CD4-positive, alpha-beta T cell treated with Interleukin-15 for 4 hours (primary cell): ENCODE measurements at regions not wholly inside any gene's neighbourhood (a gene's known extent, or its start where the extent isn't known, plus 50 kb on each side); places are given as distances from the start of the nearest gene placed in this dataset.
A peak's percentile ranks its signal among the peaks of the same experiment; 100 is the strongest.
"Not testable (repeated sequence)": the region's sequence is repeated elsewhere in the genome, so short reads cannot be mapped to it uniquely, and the experiment has no call there.

Experiments
- DNase-seq: peaks from one replicate; pipeline ENCODE4 v3.0.0-alpha.2; 2020; ENCODE audit warnings: low spot score

- no peak for DNase-seq
Observed at GRCh38 chr15:91414124-91414523, 314.1 kb downstream of the SV2B start.

GRCh38 chr15:91415258-91415657 lies 315.2 kb downstream of the SV2B start:
- not testable (repeated sequence) for DNase-seq

GRCh38 chr15:91420689-91421088 lies 320.6 kb downstream of the SV2B start:
- no peak for DNase-seq

GRCh38 chr15:91422797-91423196 lies 322.7 kb downstream of the SV2B start:
- DNase-seq = peak; percentile 57

- DNase-seq = no peak
Observed at GRCh38 chr15:91424001-91424400, 323.9 kb downstream of the SV2B start.

GRCh38 chr15:91426412-91426811 lies 326.4 kb downstream of the SV2B start:
- DNase-seq = peak; percentile 56

- no peak for DNase-seq
Observed at GRCh38 chr15:91429973-91430372, 329.9 kb downstream of the SV2B start.

GRCh38 chr15:91431041-91431715 lies 331.1 kb downstream of the SV2B start:
- DNase-seq = no peak

- no peak for DNase-seq
Observed at GRCh38 chr15:91435113-91435512, 335.1 kb downstream of the SV2B start.

- no peak for DNase-seq
Observed at GRCh38 chr15:91444656-91445055, 344.6 kb downstream of the SV2B start.

- DNase-seq = no peak
Observed at GRCh38 chr15:91445695-91446228, 345.7 kb downstream of the SV2B start.

- peak; percentile 14 for DNase-seq
Observed at GRCh38 chr15:91447991-91448644, 348.1 kb downstream of the SV2B start.

GRCh38 chr15:91453376-91453775 lies 353.3 kb downstream of the SV2B start:
- peak; percentile 33 for DNase-seq

- no peak for DNase-seq
Observed at GRCh38 chr15:91456251-91456718, 356.2 kb downstream of the SV2B start.

GRCh38 chr15:91456921-91457320 lies 356.9 kb downstream of the SV2B start:
- no peak for DNase-seq

- DNase-seq = no peak
Observed at GRCh38 chr15:91461377-91461776, 361.3 kb downstream of the SV2B start.

- no peak for DNase-seq
Observed at GRCh38 chr15:91465086-91465485, 365.0 kb downstream of the SV2B start.

GRCh38 chr15:91465696-91466095 lies 365.6 kb downstream of the SV2B start:
- DNase-seq = no peak

- peak; percentile 49 for DNase-seq
Observed at GRCh38 chr15:91468871-91469580, 369.0 kb downstream of the SV2B start.

- DNase-seq = peak; percentile 93
Observed at GRCh38 chr15:91469632-91470567, 369.8 kb downstream of the SV2B start.

- DNase-seq = peak; percentile 21
Observed at GRCh38 chr15:91471468-91471867, 371.4 kb downstream of the SV2B start.

GRCh38 chr15:91472316-91472756 lies 372.3 kb downstream of the SV2B start:
- peak; percentile 79 for DNase-seq
